Stimulated activated CD4-positive, alpha-beta T cell treated with anti-CD3 and anti-CD28 coated beads, Interleukin-1b, Interleukin-23, amount 100 ng/mL, for 1 hour (primary cell): ENCODE measurements at regions not wholly inside any gene's neighbourhood (a gene's known extent, or its start where the extent isn't known, plus 50 kb on each side); places are given as distances from the start of the nearest gene placed in this dataset.
"Not testable (repeated sequence)": the region's sequence is repeated elsewhere in the genome, so short reads cannot be mapped to it uniquely, and the experiment has no call there.

Experiments used
- DNase-seq, 2 donors: peaks; one replicate each; pipeline ENCODE4 v3.0.0-alpha.2; 2020; ENCODE audit warnings: low read depth in 2 of 2

DNA sequence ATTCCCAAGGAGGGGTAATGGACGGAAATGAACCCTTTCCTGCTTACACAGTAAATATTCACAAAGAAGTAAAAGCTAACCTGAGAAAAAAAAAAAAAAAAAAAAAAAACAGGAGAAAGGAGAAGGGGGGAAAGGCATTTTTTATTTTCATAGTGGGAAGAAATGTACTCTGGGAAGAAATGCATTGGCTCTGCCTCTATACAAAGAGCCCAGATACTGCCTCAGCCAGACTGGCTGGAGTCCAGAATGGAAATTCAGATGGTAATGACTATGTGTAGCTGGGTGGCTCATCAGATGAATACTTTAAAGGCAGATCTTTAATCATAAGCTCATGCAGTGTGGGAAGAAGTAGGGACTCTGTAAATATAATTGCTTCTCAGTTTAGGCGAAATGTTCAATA is 124.9 kb upstream of the ZNF608 start:
- no peak for DNase-seq

- no peak for DNase-seq
Measured at GRCh38 chr5:124872086-124872485, 125.6 kb upstream of the ZNF608 start.

GRCh38 chr5:124872615-124873014 is 126.2 kb upstream of the ZNF608 start:
- no peak for DNase-seq

- no peak for DNase-seq
Measured at GRCh38 chr5:124873188-124873587, 126.7 kb upstream of the ZNF608 start.

- DNase-seq: no peak
Measured at GRCh38 chr5:124873713-124874112, 127.3 kb upstream of the ZNF608 start.

DNA sequence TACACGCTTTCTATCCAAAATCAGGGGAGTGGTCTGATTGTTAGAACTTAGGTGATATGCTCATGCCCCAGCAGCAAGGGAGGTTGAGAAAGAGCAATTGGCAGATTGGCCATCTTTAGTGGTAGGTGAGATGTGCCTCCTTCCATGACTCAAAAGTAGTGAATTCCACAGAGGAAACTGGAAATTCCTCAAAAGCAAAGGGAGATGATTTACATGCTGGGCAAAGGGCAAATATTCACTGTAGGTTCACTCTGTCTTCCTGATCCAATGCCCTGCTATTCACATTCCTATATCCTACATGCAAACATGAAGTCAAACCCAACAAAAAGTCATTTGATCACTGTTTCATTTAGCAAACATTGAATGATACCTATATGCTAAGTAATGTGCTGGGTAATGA is 130.1 kb upstream of the ZNF608 start:
- DNase-seq: no peak

DNA sequence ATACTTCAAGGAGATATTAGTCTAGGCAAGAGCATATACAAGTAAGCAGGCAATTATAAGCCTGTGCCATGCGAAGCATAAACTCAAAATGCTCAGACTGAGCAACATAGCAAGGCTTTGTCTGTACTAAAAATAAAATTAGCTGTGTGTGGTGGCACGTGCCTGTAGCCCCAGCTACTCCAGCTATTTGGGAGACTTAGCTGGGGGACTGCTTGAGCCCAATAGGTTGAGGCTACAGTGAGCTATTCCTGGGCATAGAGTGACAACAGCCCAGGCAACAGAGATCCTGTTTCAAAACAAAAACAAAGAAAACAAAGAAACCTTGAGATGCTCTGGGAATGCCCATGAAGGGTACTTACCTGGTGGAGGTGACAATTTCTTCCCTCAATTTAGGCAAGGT is 130.5 kb upstream of the ZNF608 start:
- DNase-seq: no peak

DNA sequence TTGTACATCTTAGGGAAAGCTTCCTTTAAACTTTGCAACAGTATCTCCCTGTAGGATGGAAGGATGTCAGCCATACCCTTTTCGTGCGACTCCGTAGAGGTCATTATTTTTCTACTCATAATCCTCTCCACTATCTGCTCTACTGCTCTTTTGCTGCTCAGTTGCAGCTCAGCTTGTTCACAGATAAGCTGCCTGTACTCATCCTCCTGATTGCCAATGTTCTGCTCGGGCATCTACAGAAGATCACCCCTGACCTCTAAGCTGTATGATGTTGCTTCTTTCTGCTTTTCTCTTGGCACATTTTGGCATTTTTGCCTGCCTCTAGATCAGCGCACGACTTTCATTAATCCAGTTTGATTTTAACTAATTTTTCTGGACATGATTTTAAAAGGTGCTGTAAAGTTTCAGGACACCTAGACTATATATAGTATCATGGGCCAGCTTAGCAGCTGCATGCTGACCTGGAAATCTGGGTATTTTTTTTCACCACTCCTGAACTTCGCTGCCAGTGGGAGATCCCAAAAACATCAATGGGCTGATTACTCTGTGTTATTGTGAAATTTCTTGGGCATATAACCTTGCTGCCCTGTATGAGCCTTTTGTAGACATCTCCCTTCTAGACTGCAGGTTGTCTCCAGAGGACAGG is 131.2 kb upstream of the ZNF608 start:
- no peak for DNase-seq

GRCh38 chr5:124878583-124879342 is 132.3 kb upstream of the ZNF608 start:
- DNase-seq: no peak

DNA sequence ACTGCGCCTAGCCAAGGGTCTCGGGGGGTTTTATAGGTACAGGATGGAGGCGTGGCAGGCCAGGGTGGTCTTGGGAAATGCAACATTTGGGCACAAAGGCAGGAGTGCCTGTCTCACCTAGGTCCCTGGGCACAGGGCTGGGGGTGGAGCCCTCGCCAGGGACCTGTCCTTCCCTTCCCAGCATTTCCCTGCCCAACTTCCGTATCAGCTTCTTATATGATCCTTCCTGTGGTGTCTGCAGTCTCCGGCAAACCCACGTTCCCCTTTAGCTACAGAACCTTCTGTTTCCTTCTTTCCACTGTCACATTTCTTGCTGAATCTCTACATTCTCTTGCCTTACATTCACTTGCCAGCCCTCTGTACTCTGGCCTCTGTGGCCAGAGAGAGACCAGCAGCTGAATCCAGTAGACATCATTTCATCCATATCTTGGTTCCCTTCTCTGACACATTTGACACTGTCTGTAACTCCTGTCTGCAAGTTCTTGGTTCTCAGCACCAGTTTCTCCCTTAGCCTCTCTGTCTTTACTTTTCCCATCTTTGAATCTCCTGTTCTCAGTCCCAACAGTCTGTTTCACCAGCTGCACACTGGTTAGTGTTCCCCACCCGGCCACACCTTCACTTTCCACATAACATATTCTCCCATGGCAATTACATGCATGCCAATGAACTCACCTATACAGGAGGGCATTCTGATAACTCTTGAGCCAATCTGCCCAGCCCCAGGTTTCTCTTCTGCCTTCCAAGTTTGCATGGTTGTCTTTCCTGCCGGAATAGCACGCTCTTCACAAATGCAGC is 134.7 kb upstream of the ZNF608 start:
- no peak for DNase-seq

DNA sequence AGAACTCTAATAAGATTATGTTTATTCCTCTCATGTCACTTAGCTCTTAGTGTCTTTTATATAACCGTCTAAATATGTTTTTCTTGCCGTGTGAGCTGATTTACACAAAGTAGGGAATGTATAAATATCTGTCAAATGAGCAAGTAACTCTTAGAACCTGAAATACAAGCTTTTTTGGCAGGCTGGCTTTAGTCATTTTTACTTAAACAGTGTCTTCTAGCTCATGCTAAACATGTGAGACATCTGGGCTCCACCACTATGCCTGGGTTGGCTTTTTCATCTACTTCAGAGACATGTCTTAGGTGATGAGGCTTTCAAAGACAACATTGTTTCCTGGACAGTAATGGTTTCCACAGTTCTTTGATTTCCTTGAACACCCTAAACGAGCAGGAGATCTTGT is 137.2 kb upstream of the ZNF608 start:
- no peak for DNase-seq

- no peak for DNase-seq
Measured at GRCh38 chr5:124884114-124884513, 137.7 kb upstream of the ZNF608 start.

DNA sequence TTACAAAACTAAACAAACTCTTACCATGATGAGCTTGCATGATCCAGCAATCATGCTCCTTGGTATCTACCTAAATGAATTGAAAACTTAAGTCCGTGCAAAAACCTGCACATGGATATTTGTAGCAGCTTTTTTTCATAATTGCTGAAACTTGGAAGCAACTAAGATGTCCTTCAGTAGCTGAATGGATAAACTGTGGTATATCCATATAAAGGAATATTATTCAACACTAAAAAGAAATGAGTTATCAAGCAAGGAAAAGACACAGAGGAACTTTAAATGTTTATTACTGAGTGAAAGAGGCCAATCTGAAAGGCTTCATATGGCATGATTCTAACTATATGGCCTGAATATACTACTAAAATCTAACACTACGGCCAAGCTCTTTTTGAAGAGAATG is 139.1 kb upstream of the ZNF608 start:
- no peak for DNase-seq

DNA sequence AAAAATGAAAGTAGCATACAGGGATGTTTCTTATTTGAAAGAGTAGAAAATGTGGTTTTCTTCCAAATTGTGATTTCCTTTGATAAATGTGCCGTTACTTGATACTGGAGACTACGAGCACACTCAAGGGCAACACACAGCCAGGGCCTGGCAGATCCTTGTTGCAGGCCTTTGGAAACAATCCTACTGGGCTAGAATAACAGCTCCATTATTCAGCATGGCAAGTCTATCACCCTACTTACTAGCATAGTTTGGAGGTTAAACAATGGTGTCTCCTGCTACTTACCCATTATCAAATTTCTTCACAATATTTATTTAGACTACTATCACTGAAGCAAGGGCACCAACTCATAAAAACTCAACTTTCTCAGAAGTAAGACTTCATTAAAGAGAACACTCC is 140.8 kb upstream of the ZNF608 start:
- DNase-seq: no peak

- DNase-seq: no peak
Measured at GRCh38 chr5:124888050-124888506, 141.6 kb upstream of the ZNF608 start.

- no peak for DNase-seq
Measured at GRCh38 chr5:124888622-124889485, 142.4 kb upstream of the ZNF608 start.

GRCh38 chr5:124889486-124889825 is 143.0 kb upstream of the ZNF608 start:
- DNase-seq: no peak

GRCh38 chr5:124889850-124890249 is 143.4 kb upstream of the ZNF608 start:
- no peak for DNase-seq

GRCh38 chr5:124890442-124890841 is 144.0 kb upstream of the ZNF608 start:
- DNase-seq: not testable (repeated sequence)

DNA sequence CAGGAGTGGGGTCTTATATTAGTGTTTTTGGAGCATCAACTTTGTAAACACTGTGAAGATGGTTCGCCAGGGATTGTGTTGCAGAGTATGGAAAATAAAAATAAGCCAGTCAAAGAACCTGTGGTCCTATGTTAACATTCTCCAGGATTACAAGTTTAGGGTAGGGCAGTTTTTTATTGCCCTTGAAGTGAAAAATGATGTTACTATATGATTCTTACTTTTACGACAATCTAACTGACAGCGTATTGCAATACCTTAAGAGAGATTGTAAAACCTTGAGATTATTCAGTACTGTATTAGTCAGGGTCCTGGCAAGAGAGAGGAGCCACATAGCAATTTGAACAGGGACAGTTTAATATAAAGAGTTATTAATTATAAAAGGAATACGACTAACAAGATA is 144.7 kb upstream of the ZNF608 start:
- no peak for DNase-seq

- no peak for DNase-seq
Measured at GRCh38 chr5:124892185-124892848, 145.9 kb upstream of the ZNF608 start.
